IMR-90 (cell line): ENCODE measurements at regions not wholly inside any gene's neighbourhood (a gene's known extent, or its start where the extent isn't known, plus 50 kb on each side); places are given as distances from the start of the nearest gene placed in this dataset.

Experiments
- ATAC-seq: fragments of 200-7000 bp; cut with Tn5 transposase; 2 replicates; pipeline ENCODE4 v1.9.1; 2020; ENCODE audit warnings: low read depth, mild to moderate bottlenecking, moderate library complexity
- BruUV-seq: library from RNA; stranded (reverse); fragments of 400-500 nt; replicated peaks from 2 replicates; lab custom pipeline; 2021; lab: Mats Ljungman, UMichigan
- CTCF ChIA-PET: fragments of 300-600 bp; formaldehyde crosslinking; extraction: SDS; loops from one replicate; lab custom pipeline; 2021; ENCODE audit warnings: antibody characterized with exemption; lab: Yijun Ruan, JAX
- POLR2A ChIA-PET: fragments of 300-600 bp; sonication (Branson Sonifier 250); formaldehyde crosslinking; loops from one replicate; lab custom pipeline; 2022; ENCODE audit warnings: antibody characterized with exemption; ENCODE audit not compliant: unreplicated experiment; lab: Charles Lee
- DNase-seq: peaks from one replicate; pipeline ENCODE4 v3.0.0; 2013
- H2AFZ ChIP-seq: replicated peaks from 2 replicates; pipeline ENCODE3; 2013; ENCODE audit warnings: low read length, mild to moderate bottlenecking; ENCODE audit not compliant: poor library complexity
- H2AK5ac ChIP-seq: 2 replicates; pipeline ENCODE4 v1.6.1; 2013; ENCODE audit warnings: low read depth, low read length, inconsistent platforms
- H2AK9ac ChIP-seq: replicated peaks from 2 replicates; pipeline ENCODE3; 2013; ENCODE audit warnings: mild to moderate bottlenecking, low read depth, low read length, moderate library complexity; ENCODE audit not compliant: poor library complexity
- H2BK120ac ChIP-seq: 2 replicates; pipeline ENCODE4 v1.6.1; 2013; ENCODE audit warnings: low read depth, low read length, inconsistent platforms
- H2BK15ac ChIP-seq: 3 replicates; pipeline ENCODE4 v1.6.1; 2013; ENCODE audit warnings: low read depth, low read length, inconsistent platforms
- H2BK20ac ChIP-seq: 2 replicates; pipeline ENCODE4 v1.6.1; 2013; ENCODE audit warnings: low read depth, mild to moderate bottlenecking, inconsistent platforms, low read length, moderate library complexity
- H2BK5ac ChIP-seq: 2 replicates; pipeline ENCODE4 v1.6.1; 2013; ENCODE audit warnings: mild to moderate bottlenecking, low read depth, low read length, inconsistent platforms; ENCODE audit not compliant: poor library complexity, severe bottlenecking
- H3K14ac ChIP-seq: replicated peaks from 2 replicates; pipeline ENCODE4 v1.6.1; 2013; ENCODE audit warnings: low read depth, low read length, inconsistent platforms
- H3K18ac ChIP-seq: 2 replicates; pipeline ENCODE4 v1.6.1; 2013; ENCODE audit warnings: low read depth, low read length, control low read depth
- H3K23ac ChIP-seq: 2 replicates; pipeline ENCODE4 v1.6.1; 2013; ENCODE audit warnings: low read depth, low read length, inconsistent platforms
- H3K27ac ChIP-seq: 2 replicates; pipeline ENCODE4 v1.5.1; 2013; ENCODE audit warnings: mild to moderate bottlenecking, control low read depth, low read length; ENCODE audit not compliant: insufficient read depth
- H3K27me3 ChIP-seq: 2 replicates; pipeline ENCODE4 v1.6.1; 2013; ENCODE audit warnings: low read length; ENCODE audit not compliant: control insufficient read depth, insufficient read depth
- H3K36me3 ChIP-seq: 2 replicates; pipeline ENCODE4 v1.6.1; 2013; ENCODE audit warnings: low read length, mixed read lengths; ENCODE audit not compliant: control insufficient read depth, insufficient read depth
- H3K4ac ChIP-seq: 2 replicates; pipeline ENCODE4 v1.6.1; 2013; ENCODE audit warnings: low read depth, low read length, inconsistent platforms
- H3K4me1 ChIP-seq: 2 replicates; pipeline ENCODE4 v1.6.1; 2013; ENCODE audit warnings: low read length, mixed read lengths; ENCODE audit not compliant: control insufficient read depth, insufficient read depth
- H3K4me2 ChIP-seq: 2 replicates; pipeline ENCODE4 v1.6.1; 2013; ENCODE audit warnings: low read depth, mild to moderate bottlenecking, control low read depth, low read length, moderate library complexity
- H3K4me3 ChIP-seq: 2 replicates; pipeline ENCODE4 v1.5.1; 2013; ENCODE audit warnings: low read depth, mild to moderate bottlenecking, control low read depth, low read length, moderate library complexity; ENCODE audit not compliant: insufficient read depth
- H3K56ac ChIP-seq: 2 replicates; pipeline ENCODE4 v1.6.1; 2013; ENCODE audit warnings: low read length, inconsistent platforms; ENCODE audit not compliant: insufficient read depth; ENCODE audit errors: extremely low read depth
- H3K79me1 ChIP-seq, 2 experiments: 2 replicates each; pipeline ENCODE4 v1.6.1; 2013; ENCODE audit warnings: low read length in 2 of 2, inconsistent platforms in 1 of 2, low read depth in 1 of 2
- H3K9ac ChIP-seq: 2 replicates; pipeline ENCODE4 v1.6.1; 2013; ENCODE audit warnings: low read depth, low read length, control low read depth
- H3K9me1 ChIP-seq: 2 replicates; pipeline ENCODE4 v1.6.1; 2013; ENCODE audit warnings: low read length, inconsistent platforms; ENCODE audit not compliant: insufficient read depth
- H3K9me3 ChIP-seq: 2 replicates; pipeline ENCODE4 v1.6.1; 2013; ENCODE audit warnings: low read length; ENCODE audit not compliant: control insufficient read depth, insufficient read depth
- H4K20me1 ChIP-seq: 2 replicates; pipeline ENCODE4 v1.6.1; 2013; ENCODE audit warnings: low read length, inconsistent platforms; ENCODE audit not compliant: insufficient read depth
- H4K5ac ChIP-seq: 2 replicates; pipeline ENCODE4 v1.6.1; 2013; ENCODE audit warnings: mild to moderate bottlenecking, low read depth, low read length, control low read depth
- H4K8ac ChIP-seq, 2 experiments: 2 replicates each; pipeline ENCODE4 v1.6.1; 2013; ENCODE audit warnings: low read depth in 2 of 2, low read length in 2 of 2, control low read depth in 1 of 2, inconsistent platforms in 1 of 2
- H4K91ac ChIP-seq: 2 replicates; pipeline ENCODE4 v1.6.1; 2013; ENCODE audit warnings: low read depth, low read length, inconsistent platforms; ENCODE audit not compliant: insufficient read depth
- MAFK ChIP-seq: IDR thresholded peaks from 2 replicates; pipeline ENCODE4 v1.6.1; 2012; ENCODE audit warnings: low read depth, low read length, improper control_type of control experiment
- MAZ ChIP-seq: IDR thresholded peaks from 2 replicates; pipeline ENCODE4 v1.6.1; 2012; ENCODE audit warnings: low read depth, mild to moderate bottlenecking, low read length, improper control_type of control experiment, moderate library complexity, borderline replicate concordance
- POLR2A ChIP-seq: IDR thresholded peaks from 2 replicates; pipeline ENCODE4 v1.6.1; 2012; ENCODE audit warnings: mild to moderate bottlenecking, low read depth, low read length
- SMC3 ChIP-seq: fragments of 150-350 bp; IDR thresholded peaks from 2 replicates; pipeline ENCODE4 v1.6.1; 2016; ENCODE audit warnings: low read depth, mild to moderate bottlenecking, antibody characterized with exemption, low read length, moderate library complexity
- WGBS, 2 experiments: methylation state at CpG; one replicate each; pipeline versions ENCODE4 v1.1.5 to v1.1.7; 2013; ENCODE audit warnings: missing lambda C conversion rate in 2 of 2; ENCODE audit not compliant: insufficient read length in 1 of 2; ENCODE audit errors: extremely low coverage in 2 of 2; 5-methylcytosine and 5-hydroxymethylcytosine counted together
- dilution Hi-C: fragments of 300-500 bp; cut with HindIII; formaldehyde crosslinking; loops from one replicate; pipeline ENCODE4 v1.14.3; 2018; ENCODE audit warnings: low sequenced_read_pairs; ENCODE audit not compliant: unreplicated experiment
- in situ Hi-C: fragments of 300-500 bp; cut with MboI; formaldehyde crosslinking; loops from 3 replicates; pipeline ENCODE4 v1.14.3; 2019; ENCODE audit warnings: low sequenced_read_pairs, inconsistent platforms, mixed read lengths
- intact Hi-C: fragments of 100-400 bp; cut with micrococcal nuclease; formaldehyde crosslinking; loops from 2 replicates; pipeline ENCODE4 v1.10.0; 2022

GRCh38 chr11:115591380-115591779, 87.2 kb upstream of the CADM1 start:
- DNase-seq (no peak), ATAC-seq (no peak)
- no peak overlapping the region for H4K8ac ChIP-seq
- no peaks in the 10 kb centered on the region for H3K79me1 ChIP-seq
- no peak overlapping the region for H2BK5ac ChIP-seq
- no peak overlapping the region for H2AK9ac ChIP-seq
- ChIA-PET POLR2A (no interaction called here), CTCF (no interaction called here)
- intact Hi-C loops (no loop called here), in situ Hi-C loops (no loop called here), dilution Hi-C loops (no loop called here)
- H2BK20ac ChIP-seq = no peak overlapping the region
- no peak overlapping the region for H4K91ac ChIP-seq
- H4K5ac ChIP-seq = no peak overlapping the region
- no peak overlapping the region for H3K4me2 ChIP-seq
- TF ChIP-seq SMC3 = no peak
- TF ChIP-seq MAFK = no peak
- TF ChIP-seq POLR2A = no peak
- TF ChIP-seq MAZ = no peak
- no peaks in the 10 kb centered on the region for H3K4me1 ChIP-seq
- WGBS, 2 experiments = no CpG with 5 or more reads among the region's 3 CpGs
- H2AK5ac ChIP-seq = no peak overlapping the region
- peaks cover 6% of the 10 kb centered on the region for H3K9me3 ChIP-seq
- no peaks in the 10 kb centered on the region for H3K9me1 ChIP-seq
- no peak overlapping the region for H3K56ac ChIP-seq
- no peaks in the 10 kb centered on the region for H4K20me1 ChIP-seq
- H3K23ac ChIP-seq = no peak overlapping the region
- H3K36me3 ChIP-seq = no peaks in the 10 kb centered on the region
- H3K18ac ChIP-seq = no peak overlapping the region
- no peak overlapping the region for H3K14ac ChIP-seq
- no peak overlapping the region for H2BK15ac ChIP-seq
- H3K27me3 ChIP-seq = peaks cover 7% of the 10 kb centered on the region; the same call in 1 of the 2 replicates
- BruUV-seq = no TSS peak
- H3K4me3 ChIP-seq = no peak overlapping the region
- H2BK120ac ChIP-seq = no peak overlapping the region
- H3K27ac ChIP-seq = no peak overlapping the region
- no peak overlapping the region for H3K9ac ChIP-seq
- no peak overlapping the region for H2AFZ ChIP-seq
- no peak overlapping the region for H3K4ac ChIP-seq
